Neural crest cell (in vitro differentiated cells): ENCODE measurements at regions not wholly inside any gene's neighbourhood (a gene's known extent, or its start where the extent isn't known, plus 50 kb on each side); places are given as distances from the start of the nearest gene placed in this dataset.

Source experiments
- DNase-seq: peaks from one replicate; pipeline ENCODE4 v3.0.0; 2021; ENCODE audit warnings: low read depth, mixed read lengths, low spot score
- H3K27ac Mint-ChIP-seq: one replicate; pipeline ENCODE4 v1.8.0; 2021; ENCODE audit warnings: mild to moderate bottlenecking, mixed read lengths; ENCODE audit not compliant: unreplicated experiment
- H3K27me3 Mint-ChIP-seq: 2 replicates; pipeline ENCODE4 v1.8.0; 2021; ENCODE audit warnings: low read depth, mild to moderate bottlenecking, mixed read lengths
- H3K36me3 Mint-ChIP-seq: 2 replicates; pipeline ENCODE4 v1.8.0; 2021; ENCODE audit warnings: low read depth, mild to moderate bottlenecking, mixed read lengths
- H3K4me1 Mint-ChIP-seq: 2 replicates; pipeline ENCODE4 v1.8.0; 2021; ENCODE audit warnings: mixed read lengths
- H3K4me3 Mint-ChIP-seq: one replicate; pipeline ENCODE4 v1.8.0; 2021; ENCODE audit warnings: mild to moderate bottlenecking, mixed read lengths
- H3K9me3 Mint-ChIP-seq: 2 replicates; pipeline ENCODE4 v1.8.0; 2021; ENCODE audit warnings: mixed read lengths
- TF ChIP-seq, protein P1 (sequence below): fragments of 200-600 bp; sonication (generic); conservative IDR thresholded peaks from 2 replicates; pipeline ENCODE4 v1.5.0; 2021; ENCODE audit warnings: antibody characterized with exemption, mild to moderate bottlenecking

DNA sequence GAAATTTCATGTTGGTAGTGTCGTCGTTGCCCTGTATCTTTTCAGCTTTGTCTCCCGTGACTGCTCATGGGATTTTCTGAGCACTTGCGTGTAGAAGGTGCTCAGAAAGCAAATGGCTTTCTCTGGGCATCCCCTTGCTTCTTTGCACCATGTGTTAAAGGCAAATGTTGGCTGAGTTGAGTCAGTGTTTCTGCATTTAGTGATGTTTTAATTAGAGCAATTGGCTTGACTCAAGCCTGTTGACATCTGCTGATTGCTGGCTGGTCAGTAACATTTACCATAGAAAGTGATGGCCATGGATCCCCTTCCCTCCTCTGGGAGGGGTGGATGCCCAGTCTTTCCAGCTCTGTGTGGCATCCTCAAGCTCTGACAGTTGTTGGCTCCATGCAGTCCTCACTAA, 187.2 kb upstream of the MPHOSPH6 start:
- Mint-ChIP-seq H3K9me3 (peaks cover 5% of the 10 kb centered on the region), H3K27ac (no peak overlapping the region), H3K4me1 (no peaks in the 10 kb centered on the region), H3K36me3 (no peaks in the 10 kb centered on the region), H3K27me3 (peaks cover 15% of the 10 kb centered on the region), H3K4me3 (no peak overlapping the region)
- TF ChIP-seq, protein P1, sequence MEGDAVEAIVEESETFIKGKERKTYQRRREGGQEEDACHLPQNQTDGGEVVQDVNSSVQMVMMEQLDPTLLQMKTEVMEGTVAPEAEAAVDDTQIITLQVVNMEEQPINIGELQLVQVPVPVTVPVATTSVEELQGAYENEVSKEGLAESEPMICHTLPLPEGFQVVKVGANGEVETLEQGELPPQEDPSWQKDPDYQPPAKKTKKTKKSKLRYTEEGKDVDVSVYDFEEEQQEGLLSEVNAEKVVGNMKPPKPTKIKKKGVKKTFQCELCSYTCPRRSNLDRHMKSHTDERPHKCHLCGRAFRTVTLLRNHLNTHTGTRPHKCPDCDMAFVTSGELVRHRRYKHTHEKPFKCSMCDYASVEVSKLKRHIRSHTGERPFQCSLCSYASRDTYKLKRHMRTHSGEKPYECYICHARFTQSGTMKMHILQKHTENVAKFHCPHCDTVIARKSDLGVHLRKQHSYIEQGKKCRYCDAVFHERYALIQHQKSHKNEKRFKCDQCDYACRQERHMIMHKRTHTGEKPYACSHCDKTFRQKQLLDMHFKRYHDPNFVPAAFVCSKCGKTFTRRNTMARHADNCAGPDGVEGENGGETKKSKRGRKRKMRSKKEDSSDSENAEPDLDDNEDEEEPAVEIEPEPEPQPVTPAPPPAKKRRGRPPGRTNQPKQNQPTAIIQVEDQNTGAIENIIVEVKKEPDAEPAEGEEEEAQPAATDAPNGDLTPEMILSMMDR = no peak
- DNase-seq = no peak

DNA sequence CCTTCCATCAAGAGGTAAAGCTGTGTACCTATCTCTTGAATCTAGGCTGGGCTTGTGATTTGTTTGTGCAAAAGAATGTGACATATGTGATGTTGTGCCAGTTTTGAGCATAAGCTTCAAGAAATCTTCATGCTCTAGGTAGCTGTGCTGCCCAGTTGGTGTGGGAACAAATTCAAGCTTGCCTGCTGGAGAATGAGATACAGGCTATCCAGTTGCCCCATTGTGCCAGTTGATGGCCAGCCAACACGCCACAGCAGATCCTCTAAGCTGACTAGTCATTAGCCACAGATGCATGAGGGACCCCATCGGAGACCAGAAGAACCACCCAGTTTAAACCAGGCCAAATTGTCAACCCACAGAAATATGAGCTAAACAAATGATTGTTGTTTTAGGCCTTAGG, 180.5 kb upstream of the MPHOSPH6 start:
- DNase-seq = no peak
- no peak overlapping the region for H3K27ac Mint-ChIP-seq
- H3K36me3 Mint-ChIP-seq = no peaks in the 10 kb centered on the region
- no peak overlapping the region for H3K4me3 Mint-ChIP-seq
- H3K9me3 Mint-ChIP-seq = peaks cover 5% of the 10 kb centered on the region
- TF ChIP-seq, protein P1 = no peak
- H3K27me3 Mint-ChIP-seq = peaks cover 3% of the 10 kb centered on the region
- H3K4me1 Mint-ChIP-seq = no peaks in the 10 kb centered on the region

DNA sequence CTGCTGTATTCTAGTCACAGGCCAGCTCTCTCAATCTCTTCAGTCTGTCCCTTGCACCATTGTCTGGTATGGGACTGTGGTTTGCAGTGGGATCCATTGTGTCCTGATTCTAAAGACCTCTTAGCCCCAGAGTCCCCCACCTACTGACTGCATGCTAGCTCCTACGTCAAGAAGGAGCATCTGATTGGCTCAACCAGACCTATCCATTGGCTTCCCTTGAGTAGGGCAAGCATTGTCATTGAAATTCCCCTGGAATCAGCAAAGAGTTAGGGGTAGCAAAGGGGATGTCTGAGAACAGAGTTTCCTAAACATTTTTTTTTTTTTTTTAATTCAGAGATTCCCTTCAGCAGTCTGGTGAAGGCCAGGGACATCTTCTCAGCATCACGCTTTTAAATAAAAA, 175.3 kb upstream of the MPHOSPH6 start:
- Mint-ChIP-seq H3K4me3 (no peak overlapping the region), H3K36me3 (no peaks in the 10 kb centered on the region), H3K27ac (no peak overlapping the region)

DNA sequence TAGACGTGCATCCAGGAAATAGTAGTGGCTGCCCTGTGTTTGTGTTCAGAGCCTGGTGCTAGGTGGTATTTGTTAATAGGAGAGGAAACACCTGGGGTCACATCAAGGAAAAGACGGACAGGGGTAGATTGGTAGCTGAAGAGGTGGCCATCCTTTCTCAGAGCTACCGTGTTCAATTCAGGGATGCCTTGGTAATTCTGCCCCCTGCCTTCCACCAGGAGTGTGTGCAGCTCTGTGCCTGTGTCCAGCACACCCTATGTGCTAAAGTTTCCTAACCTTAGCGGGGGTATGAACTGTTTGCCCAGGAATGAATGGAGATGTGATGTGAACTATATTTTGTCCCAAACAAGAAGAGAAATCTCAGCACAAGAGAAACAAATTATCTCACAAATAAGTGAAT, 174.1 kb upstream of the MPHOSPH6 start:
- Mint-ChIP-seq H3K4me3 (no peak overlapping the region), H3K4me1 (no peaks in the 10 kb centered on the region), H3K9me3 (no peaks in the 10 kb centered on the region), H3K27ac (no peak overlapping the region), H3K27me3 (peaks cover 23% of the 10 kb centered on the region), H3K36me3 (no peaks in the 10 kb centered on the region)
- DNase-seq = no peak
- TF ChIP-seq, protein P1 = peak; percentile 50

More for the DNA sequence above, 175.3 kb upstream of the MPHOSPH6 start:
- no peaks in the 10 kb centered on the region for H3K9me3 Mint-ChIP-seq
- H3K27me3 Mint-ChIP-seq = peaks cover 20% of the 10 kb centered on the region
- no peaks in the 10 kb centered on the region for H3K4me1 Mint-ChIP-seq
- TF ChIP-seq, protein P1 = no peak
- DNase-seq = no peak

DNA sequence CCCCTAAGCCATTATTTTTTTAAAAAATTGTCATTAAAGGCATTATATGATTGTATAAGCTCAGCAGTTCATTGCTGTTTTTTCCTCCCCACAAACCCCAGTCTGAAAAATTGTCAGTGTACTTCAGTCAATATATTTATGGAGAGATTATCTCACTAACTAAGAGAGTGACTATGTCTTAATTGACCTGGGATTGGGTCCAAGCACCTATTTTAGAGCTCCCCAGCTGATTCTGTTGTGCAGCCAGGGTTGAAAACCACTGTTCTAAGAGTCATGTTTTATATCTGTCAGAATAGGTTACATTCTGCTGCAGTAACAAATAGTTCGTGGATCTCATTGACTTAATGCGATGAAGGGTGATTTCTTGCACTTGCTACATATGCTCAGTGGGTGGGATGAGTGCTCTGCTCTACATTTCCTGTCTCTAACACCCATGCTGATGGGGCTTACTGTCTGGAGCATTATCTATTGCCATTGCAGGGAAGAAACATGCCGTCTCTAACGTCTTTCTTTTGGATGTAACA, 171.2 kb upstream of the MPHOSPH6 start:
- no peak for DNase-seq
- Mint-ChIP-seq H3K9me3 (no peaks in the 10 kb centered on the region), H3K36me3 (no peaks in the 10 kb centered on the region), H3K27me3 (peaks cover 31% of the 10 kb centered on the region), H3K4me3 (no peak overlapping the region), H3K4me1 (no peaks in the 10 kb centered on the region), H3K27ac (no peak overlapping the region)
- TF ChIP-seq, protein P1 = no peak
